OCI-LY7 (cell line): ENCODE measurements at regions not wholly inside any gene's neighbourhood (a gene's known extent, or its start where the extent isn't known, plus 50 kb on each side); places are given as distances from the start of the nearest gene placed in this dataset.

Source experiments
- BruUV-seq: library from RNA; stranded (reverse); fragments of 400-500 nt; replicated peaks from 2 replicates; lab custom pipeline; 2021; lab: Mats Ljungman, UMichigan
- CTCF ChIA-PET: fragments of 300-600 bp; sonication (Branson Sonifier 250); formaldehyde crosslinking; loops from one replicate; lab custom pipeline; 2022; ENCODE audit warnings: antibody characterized with exemption; ENCODE audit not compliant: unreplicated experiment; lab: Charles Lee
- POLR2A ChIA-PET: fragments of 300-600 bp; sonication (Branson Sonifier 250); formaldehyde crosslinking; loops from one replicate; lab custom pipeline; 2022; ENCODE audit warnings: antibody characterized with exemption; lab: Charles Lee
- DNase-seq: peaks from one replicate; pipeline ENCODE4 v3.0.0-alpha.2; 2015; ENCODE audit warnings: low spot score
- H2AFZ ChIP-seq: fragments of 200-600 bp; sonication (generic), shearing (Covaris generic); 2 replicates; pipeline ENCODE4 v1.6.1; 2014; ENCODE audit warnings: mild to moderate bottlenecking, antibody characterized with exemption, low read length, moderate library complexity
- H3K27ac ChIP-seq: fragments of 200-600 bp; sonication (generic); 2 replicates; pipeline ENCODE4 v1.5.1; 2014; ENCODE audit warnings: mixed run types, low read depth, mild to moderate bottlenecking, moderate library complexity, low read length, inconsistent platforms; ENCODE audit not compliant: poor library complexity, severe bottlenecking
- H3K36me3 ChIP-seq: fragments of 200-600 bp; sonication (generic); 2 replicates; pipeline ENCODE4 v1.6.1; 2014; ENCODE audit warnings: mild to moderate bottlenecking, antibody characterized with exemption, low read length, moderate library complexity, mixed read lengths; ENCODE audit not compliant: insufficient read depth
- H3K4me1 ChIP-seq: fragments of 200-600 bp; sonication (generic); 2 replicates; pipeline ENCODE4 v1.5.1; 2014; ENCODE audit warnings: mild to moderate bottlenecking, low read length; ENCODE audit not compliant: insufficient read depth, poor library complexity, severe bottlenecking
- H3K4me2 ChIP-seq: fragments of 200-600 bp; sonication (generic); 2 replicates; pipeline ENCODE4 v1.6.1; 2014; ENCODE audit warnings: mild to moderate bottlenecking, low read length
- H3K4me3 ChIP-seq: fragments of 200-600 bp; sonication (generic); 2 replicates; pipeline ENCODE4 v1.5.1; 2014; ENCODE audit warnings: mild to moderate bottlenecking, low read depth, low read length; ENCODE audit not compliant: poor library complexity, severe bottlenecking
- H3K79me2 ChIP-seq: fragments of 200-600 bp; sonication (generic); 2 replicates; pipeline ENCODE4 v1.6.1; 2016; ENCODE audit warnings: low read depth, mild to moderate bottlenecking, low read length, moderate library complexity, mixed read lengths; ENCODE audit not compliant: insufficient read depth
- H3K9me2 ChIP-seq: fragments of 200-600 bp; sonication (generic); 2 replicates; pipeline ENCODE4 v1.6.1; 2016; ENCODE audit warnings: mild to moderate bottlenecking, low read length, mixed read lengths; ENCODE audit not compliant: insufficient read depth
- H3K9me3 ChIP-seq: fragments of 200-600 bp; sonication (generic); 2 replicates; pipeline ENCODE4 v1.6.1; 2014; ENCODE audit warnings: mild to moderate bottlenecking, mixed run types, low read length, mixed read lengths
- H4K20me1 ChIP-seq: fragments of 200-600 bp; sonication (generic); 2 replicates; pipeline ENCODE4 v1.6.1; 2014; ENCODE audit warnings: mild to moderate bottlenecking, antibody characterized with exemption, low read length, moderate library complexity, mixed read lengths; ENCODE audit not compliant: insufficient read depth
- EZH2phosphoT487 ChIP-seq: fragments of 200-600 bp; sonication (generic); IDR thresholded peaks from 2 replicates; pipeline ENCODE4 v1.6.1; 2018; ENCODE audit warnings: low read depth, borderline replicate concordance, mild to moderate bottlenecking, mixed run types, antibody characterized with exemption, low read length, moderate library complexity, mixed read lengths
- intact Hi-C: fragments of 100-400 bp; cut with micrococcal nuclease; formaldehyde crosslinking; loops from one replicate; pipeline ENCODE4 v1.10.0; 2022; ENCODE audit not compliant: unreplicated experiment
- TF ChIP-seq, protein P1 (sequence below): fragments of 200-600 bp; sonication (generic); conservative IDR thresholded peaks from 2 replicates; pipeline ENCODE4 v1.5.1; 2014; ENCODE audit warnings: mild to moderate bottlenecking, antibody characterized with exemption, low read length, moderate library complexity, mixed read lengths

- H3K4me1 ChIP-seq, result no peaks in the 10 kb centered on the region
- no peaks in the 10 kb centered on the region for H3K9me3 ChIP-seq
- no peak overlapping the region for H3K4me2 ChIP-seq
- intact Hi-C loops, result no loop called here
- ChIA-PET POLR2A (no interaction called here), CTCF (no interaction called here)
- H3K4me3 ChIP-seq, result no peak overlapping the region
- DNase-seq, result no peak
- no peak overlapping the region for H2AFZ ChIP-seq
- no peaks in the 10 kb centered on the region for H3K79me2 ChIP-seq
- H4K20me1 ChIP-seq, result no peaks in the 10 kb centered on the region
- H3K36me3 ChIP-seq, result no peaks in the 10 kb centered on the region
- H3K9me2 ChIP-seq, result no peaks in the 10 kb centered on the region
- TF ChIP-seq, protein P1, sequence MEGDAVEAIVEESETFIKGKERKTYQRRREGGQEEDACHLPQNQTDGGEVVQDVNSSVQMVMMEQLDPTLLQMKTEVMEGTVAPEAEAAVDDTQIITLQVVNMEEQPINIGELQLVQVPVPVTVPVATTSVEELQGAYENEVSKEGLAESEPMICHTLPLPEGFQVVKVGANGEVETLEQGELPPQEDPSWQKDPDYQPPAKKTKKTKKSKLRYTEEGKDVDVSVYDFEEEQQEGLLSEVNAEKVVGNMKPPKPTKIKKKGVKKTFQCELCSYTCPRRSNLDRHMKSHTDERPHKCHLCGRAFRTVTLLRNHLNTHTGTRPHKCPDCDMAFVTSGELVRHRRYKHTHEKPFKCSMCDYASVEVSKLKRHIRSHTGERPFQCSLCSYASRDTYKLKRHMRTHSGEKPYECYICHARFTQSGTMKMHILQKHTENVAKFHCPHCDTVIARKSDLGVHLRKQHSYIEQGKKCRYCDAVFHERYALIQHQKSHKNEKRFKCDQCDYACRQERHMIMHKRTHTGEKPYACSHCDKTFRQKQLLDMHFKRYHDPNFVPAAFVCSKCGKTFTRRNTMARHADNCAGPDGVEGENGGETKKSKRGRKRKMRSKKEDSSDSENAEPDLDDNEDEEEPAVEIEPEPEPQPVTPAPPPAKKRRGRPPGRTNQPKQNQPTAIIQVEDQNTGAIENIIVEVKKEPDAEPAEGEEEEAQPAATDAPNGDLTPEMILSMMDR, result no peak
- no peak for TF ChIP-seq EZH2phosphoT487
- BruUV-seq, result no TSS peak
- no peak overlapping the region for H3K27ac ChIP-seq
Measured at GRCh38 chr2:220202066-220202465, 574.6 kb downstream of the SLC4A3 start.

DNA sequence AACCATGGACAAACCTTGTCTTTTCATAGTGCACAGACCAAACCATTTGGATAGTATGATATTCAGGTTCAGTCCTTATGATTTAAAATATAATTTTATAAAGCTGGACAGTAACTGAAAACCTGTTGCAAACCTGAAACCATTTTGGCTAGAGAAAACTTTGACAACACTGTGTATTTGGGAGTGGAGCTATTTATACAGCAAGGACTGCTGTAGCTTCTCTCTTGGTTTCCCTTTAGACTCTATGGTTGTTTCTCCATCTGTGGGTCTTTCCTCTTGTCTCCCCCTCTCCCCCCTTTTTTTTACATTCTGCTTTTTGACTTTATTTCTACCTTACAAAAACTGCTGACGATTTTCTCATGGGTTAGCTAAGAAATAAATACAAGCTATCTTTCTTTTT, 581.7 kb downstream of the SLC4A3 start:
- Histone ChIP-seq H3K79me2 (no peaks in the 10 kb centered on the region), H3K4me3 (no peak overlapping the region), H3K36me3 (no peaks in the 10 kb centered on the region), H3K27ac (no peak overlapping the region), H3K4me2 (no peak overlapping the region), H2AFZ (no peak overlapping the region), H3K4me1 (no peaks in the 10 kb centered on the region), H3K9me3 (no peaks in the 10 kb centered on the region), H3K9me2 (no peaks in the 10 kb centered on the region), H4K20me1 (no peaks in the 10 kb centered on the region)
- intact Hi-C loops, result no loop called here
- TF ChIP-seq, protein P1, result no peak
- TF ChIP-seq EZH2phosphoT487, result no peak
- POLR2A ChIA-PET, result interaction anchor here (0.6 to 0.7 kb wide), 2 partner anchors 666 to 895 kb away, joined by 3 to 6 read pairs; no protein-coding TSS in a partner anchor
- no TSS peak for BruUV-seq
- CTCF ChIA-PET, result no interaction called here
- no peak for DNase-seq

GRCh38 chr2:220209751-220210150, 582.3 kb downstream of the SLC4A3 start:
- H3K4me3 ChIP-seq, result no peak overlapping the region
- no peak overlapping the region for H2AFZ ChIP-seq
- no peaks in the 10 kb centered on the region for H3K79me2 ChIP-seq
- no peaks in the 10 kb centered on the region for H3K9me2 ChIP-seq
- DNase-seq, result no peak
- H3K36me3 ChIP-seq, result no peaks in the 10 kb centered on the region
- intact Hi-C loops, result no loop called here
- H3K27ac ChIP-seq, result no peak overlapping the region
- ChIA-PET CTCF (no interaction called here), POLR2A (interaction anchor here (0.6 to 0.7 kb wide), 2 partner anchors 667 to 895 kb away, joined by 3 to 6 read pairs; no protein-coding TSS in a partner anchor)
- TF ChIP-seq, protein P1, result no peak
- TF ChIP-seq EZH2phosphoT487, result no peak
- H4K20me1 ChIP-seq, result no peaks in the 10 kb centered on the region
- H3K4me2 ChIP-seq, result no peak overlapping the region
- BruUV-seq, result no TSS peak
- H3K4me1 ChIP-seq, result no peaks in the 10 kb centered on the region
- H3K9me3 ChIP-seq, result no peaks in the 10 kb centered on the region
